Mesodermal cell (in vitro differentiated cells): ENCODE measurements at regions not wholly inside any gene's neighbourhood (a gene's known extent, or its start where the extent isn't known, plus 50 kb on each side); places are given as distances from the start of the nearest gene placed in this dataset.

Experiments
- H3K27ac ChIP-seq: 2 replicates; pipeline ENCODE4 v1.7.0; 2013; ENCODE audit warnings: mild to moderate bottlenecking, low read depth, low read length, moderate library complexity; ENCODE audit not compliant: severe bottlenecking
- H3K36me3 ChIP-seq: 2 replicates; pipeline ENCODE4 v1.7.1; 2013; ENCODE audit warnings: mild to moderate bottlenecking, low read length, moderate library complexity; ENCODE audit not compliant: control insufficient read depth, insufficient read depth
- H3K4me1 ChIP-seq: one replicate; pipeline ENCODE4 v1.7.1; 2013; ENCODE audit warnings: mild to moderate bottlenecking, low read length; ENCODE audit not compliant: insufficient read depth, control insufficient read depth, poor library complexity, severe bottlenecking
- H3K4me3 ChIP-seq: 2 replicates; pipeline ENCODE4 v1.7.0; 2013; ENCODE audit warnings: low read length, control low read depth, mild to moderate bottlenecking; ENCODE audit not compliant: insufficient read depth, poor library complexity, severe bottlenecking; ENCODE audit errors: extremely low read depth
- H3K9me3 ChIP-seq: 2 replicates; pipeline ENCODE4 v1.7.1; 2013; ENCODE audit warnings: mild to moderate bottlenecking, low read length, moderate library complexity; ENCODE audit not compliant: control insufficient read depth
- WGBS, 2 experiments: methylation state at CpG; one replicate each; pipeline ENCODE4 v1.1.5; 2013; ENCODE audit warnings: missing lambda C conversion rate in 2 of 2; ENCODE audit not compliant: insufficient coverage in 2 of 2; 5-methylcytosine and 5-hydroxymethylcytosine counted together

DNA sequence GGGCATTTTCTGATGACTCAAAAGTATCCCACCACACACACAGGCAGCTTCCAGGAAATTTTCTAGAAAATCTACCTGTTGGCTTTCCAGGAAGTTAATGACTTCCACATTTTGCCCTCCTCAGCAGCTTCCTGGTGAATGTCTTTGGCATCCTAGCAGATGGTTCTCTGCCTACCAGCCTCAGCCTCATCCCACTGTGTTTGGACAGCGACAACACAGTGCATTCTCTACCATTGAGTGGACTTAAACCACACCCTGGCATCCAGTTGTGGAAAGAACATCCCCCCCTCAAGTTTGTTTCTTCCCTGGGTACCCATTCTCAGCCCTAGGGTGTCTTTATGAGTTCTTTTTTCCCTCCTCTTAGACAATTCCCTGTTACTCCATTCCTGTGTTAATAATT is 50.8 kb upstream of the GADL1 start:
- no peaks in the 10 kb centered on the region for H3K36me3 ChIP-seq
- WGBS, 2 experiments, result 100% methylated on average over 1 of the region's 1 CpG
- H3K27ac ChIP-seq, result no peak overlapping the region
- H3K4me3 ChIP-seq, result no peak overlapping the region
- no peaks in the 10 kb centered on the region for H3K4me1 ChIP-seq
- no peaks in the 10 kb centered on the region for H3K9me3 ChIP-seq

DNA sequence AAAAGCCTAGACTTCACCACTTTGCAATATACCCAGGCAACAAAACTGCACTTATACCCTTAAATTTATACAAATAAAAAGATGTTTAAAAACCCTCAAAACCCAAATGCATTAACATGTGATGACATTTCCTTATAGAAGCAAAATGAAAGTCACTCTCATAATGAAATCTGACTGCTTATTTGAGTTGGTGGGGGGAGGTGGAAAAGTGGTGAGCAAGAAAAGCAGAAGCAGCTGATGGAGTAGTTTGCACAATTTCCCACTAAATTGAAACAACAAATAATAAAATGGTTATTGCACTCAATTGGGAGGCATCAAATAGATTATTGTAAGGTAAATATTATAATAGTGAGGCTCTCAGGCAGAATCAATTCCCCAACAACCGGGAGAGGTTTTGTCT is 54.0 kb upstream of the GADL1 start:
- Histone ChIP-seq H3K4me1 (no peaks in the 10 kb centered on the region), H3K27ac (no peak overlapping the region), H3K36me3 (no peaks in the 10 kb centered on the region), H3K9me3 (no peaks in the 10 kb centered on the region), H3K4me3 (no peak overlapping the region)
- WGBS, 2 experiments, result no CpG with 5 or more reads among the region's 1 CpG

DNA sequence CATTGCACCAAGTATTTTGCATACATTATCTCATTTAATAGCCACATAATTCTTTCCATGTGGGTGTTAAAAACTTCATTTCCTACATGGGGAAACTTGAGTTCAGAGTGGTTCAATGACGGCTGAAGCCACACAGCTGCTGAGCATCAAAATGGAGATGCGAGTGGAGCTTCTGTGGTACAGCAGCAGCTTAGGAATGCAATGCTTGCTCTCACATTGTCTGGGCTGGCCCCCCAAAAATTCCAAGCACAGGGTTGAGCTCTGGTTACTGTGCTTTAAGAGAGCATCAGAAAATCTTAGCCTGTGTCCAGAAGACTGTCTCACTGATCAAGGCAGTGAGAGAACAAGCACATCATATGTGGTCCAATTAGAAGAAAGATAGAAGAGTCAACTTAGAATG is 57.4 kb upstream of the GADL1 start:
- Histone ChIP-seq H3K4me3 (no peak overlapping the region), H3K9me3 (no peaks in the 10 kb centered on the region), H3K27ac (no peak overlapping the region), H3K4me1 (no peaks in the 10 kb centered on the region), H3K36me3 (no peaks in the 10 kb centered on the region)
- 85 to 100% methylated on average over 2 of the region's 2 CpGs for whole genome bisulfite sequencing, 2 experiments

DNA sequence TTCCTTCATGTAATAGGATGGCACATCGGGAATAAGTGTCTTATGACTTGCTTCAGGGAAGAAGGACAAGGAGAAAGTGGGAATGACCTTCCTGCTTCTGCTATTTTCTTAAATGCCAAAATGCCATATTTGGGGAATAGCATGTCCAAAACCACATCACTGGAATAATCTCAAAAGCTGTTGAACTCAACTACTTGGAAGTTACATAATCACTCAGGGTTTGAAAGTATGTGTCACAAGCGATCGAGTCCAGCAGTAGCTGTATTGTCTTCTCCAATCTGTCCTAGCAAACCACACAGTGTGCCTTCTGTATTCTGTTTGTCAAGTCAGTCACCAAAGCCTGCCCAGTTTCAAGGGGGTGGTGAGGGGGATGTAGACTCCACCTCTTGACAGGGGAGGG is 58.3 kb upstream of the GADL1 start:
- no peaks in the 10 kb centered on the region for H3K36me3 ChIP-seq
- no peaks in the 10 kb centered on the region for H3K4me1 ChIP-seq
- no peak overlapping the region for H3K4me3 ChIP-seq
- no peaks in the 10 kb centered on the region for H3K9me3 ChIP-seq
- H3K27ac ChIP-seq, result no peak overlapping the region
- WGBS, 2 experiments, result 100% methylated on average over 1 of the region's 3 CpGs

DNA sequence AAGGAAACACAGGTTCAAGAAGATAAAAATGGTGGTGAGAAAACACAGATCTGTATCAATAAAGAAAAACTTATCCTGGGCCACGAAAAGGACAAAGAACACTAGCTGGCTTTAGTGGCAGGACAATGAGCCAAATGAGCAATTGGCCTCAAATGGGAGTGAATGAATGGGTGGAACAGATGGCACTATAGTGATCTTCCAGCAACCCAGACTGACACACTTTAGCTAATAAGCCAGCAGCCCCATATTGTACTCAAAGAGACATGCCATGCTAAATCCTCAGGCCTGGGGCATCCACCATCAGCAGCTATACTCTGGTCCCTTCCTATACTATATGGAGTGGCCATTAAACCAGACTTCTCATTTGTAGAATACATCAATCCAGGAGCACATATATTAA is 60.0 kb upstream of the GADL1 start:
- no peaks in the 10 kb centered on the region for H3K36me3 ChIP-seq
- no peaks in the 10 kb centered on the region for H3K4me1 ChIP-seq
- H3K9me3 ChIP-seq, result no peaks in the 10 kb centered on the region
- WGBS, 2 experiments, result 80% methylated on average over 1 of the region's 1 CpG; no CpG with 5 or more reads in 1 of the 2 experiments
- H3K4me3 ChIP-seq, result no peak overlapping the region
- H3K27ac ChIP-seq, result no peak overlapping the region

DNA sequence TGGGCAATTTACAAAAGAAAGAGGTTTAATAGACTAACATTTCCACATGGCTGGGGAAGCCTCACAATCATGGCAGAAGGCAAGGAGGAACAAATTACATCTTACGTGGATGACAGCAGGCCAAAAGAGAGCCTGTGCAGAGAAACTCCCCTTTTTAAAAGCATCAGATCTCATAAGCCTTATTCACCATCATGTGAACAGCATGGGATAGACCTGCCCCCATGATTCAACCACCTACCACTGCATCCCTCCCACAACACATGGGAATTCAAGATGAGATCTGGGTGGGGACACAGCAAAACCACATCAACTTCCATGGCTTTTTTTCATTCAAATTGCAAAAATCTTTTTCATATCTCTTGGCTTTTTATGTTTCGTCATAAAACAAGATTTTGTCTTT is 67.6 kb upstream of the GADL1 start:
- Histone ChIP-seq H3K27ac (no peak overlapping the region), H3K4me1 (no peaks in the 10 kb centered on the region), H3K4me3 (no peak overlapping the region), H3K36me3 (no peaks in the 10 kb centered on the region), H3K9me3 (no peaks in the 10 kb centered on the region)
- 77% methylated on average over 2 of the region's 2 CpGs; no CpG with 5 or more reads in 1 of the 2 experiments for WGBS, 2 experiments

DNA sequence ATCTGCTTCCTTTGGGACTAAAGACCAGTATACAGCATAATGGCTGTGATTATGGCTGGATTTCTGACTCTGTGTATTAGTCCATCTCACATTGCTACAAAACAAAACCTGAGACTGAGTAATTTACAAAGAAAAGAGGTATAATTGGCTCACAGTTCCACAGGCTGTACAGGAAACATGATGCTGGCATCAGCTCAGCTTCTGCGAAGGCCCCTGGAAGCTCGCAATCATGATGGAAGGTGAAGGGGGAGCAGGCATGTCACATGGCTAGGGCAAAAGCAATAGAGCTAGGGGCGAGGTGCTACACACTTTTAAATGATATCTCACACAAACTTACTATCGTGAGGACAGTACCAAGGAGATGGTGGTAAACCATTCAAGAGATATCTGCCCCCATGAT is 68.0 kb upstream of the GADL1 start:
- Histone ChIP-seq H3K36me3 (no peaks in the 10 kb centered on the region), H3K27ac (no peak overlapping the region), H3K4me3 (no peak overlapping the region), H3K9me3 (no peaks in the 10 kb centered on the region), H3K4me1 (no peaks in the 10 kb centered on the region)
- WGBS, 2 experiments, result 94% methylated on average over 2 of the region's 4 CpGs; no CpG with 5 or more reads in 1 of the 2 experiments

DNA sequence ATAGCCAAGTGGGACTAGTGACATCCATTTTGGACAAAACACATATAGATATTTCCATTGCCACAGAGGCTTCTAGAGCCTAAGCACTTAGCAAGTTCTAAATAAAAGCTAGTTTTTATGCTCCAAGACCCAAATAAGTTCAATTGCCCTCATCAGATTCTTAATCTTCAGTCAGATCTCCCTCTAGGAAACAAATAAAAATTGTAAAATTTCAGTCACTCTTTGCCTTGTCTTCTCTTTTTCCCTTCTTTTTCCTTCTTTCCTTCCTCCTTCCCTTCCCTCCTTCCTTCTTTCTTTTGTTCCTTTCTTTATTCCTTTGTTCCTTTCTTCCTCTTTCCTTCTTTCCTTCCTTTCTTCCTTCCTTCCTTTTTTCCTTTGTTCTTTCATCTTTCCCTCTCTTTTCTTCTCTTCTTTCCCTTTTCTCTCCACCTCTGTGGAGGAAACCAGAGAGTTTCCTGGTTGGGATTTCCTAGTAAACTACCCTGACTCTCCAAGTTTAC is 68.8 kb upstream of the GADL1 start:
- Histone ChIP-seq H3K4me3 (no peak overlapping the region), H3K9me3 (no peaks in the 10 kb centered on the region), H3K27ac (no peak overlapping the region), H3K4me1 (no peaks in the 10 kb centered on the region), H3K36me3 (no peaks in the 10 kb centered on the region)

DNA sequence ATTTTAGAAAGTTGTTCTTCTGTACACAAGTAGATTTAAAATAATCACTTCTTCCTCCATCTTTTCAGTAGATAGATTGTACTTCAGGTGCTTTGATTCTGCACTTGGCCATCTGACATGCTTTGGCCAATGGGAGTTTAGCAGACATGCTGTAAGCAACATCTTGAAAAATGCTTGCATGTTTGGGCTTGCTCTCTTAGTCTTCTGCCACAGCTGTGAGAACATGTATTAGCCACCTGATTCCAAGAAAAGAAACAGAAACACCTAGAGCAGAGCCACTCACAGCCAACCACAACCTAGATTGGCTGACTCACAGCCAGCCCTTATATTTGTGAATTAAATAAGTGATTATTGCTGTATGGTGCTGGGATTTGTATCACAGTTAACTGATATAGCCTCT is 70.2 kb upstream of the GADL1 start:
- Histone ChIP-seq H3K4me3 (no peak overlapping the region), H3K4me1 (no peaks in the 10 kb centered on the region), H3K27ac (no peak overlapping the region), H3K36me3 (no peaks in the 10 kb centered on the region), H3K9me3 (no peaks in the 10 kb centered on the region)

DNA sequence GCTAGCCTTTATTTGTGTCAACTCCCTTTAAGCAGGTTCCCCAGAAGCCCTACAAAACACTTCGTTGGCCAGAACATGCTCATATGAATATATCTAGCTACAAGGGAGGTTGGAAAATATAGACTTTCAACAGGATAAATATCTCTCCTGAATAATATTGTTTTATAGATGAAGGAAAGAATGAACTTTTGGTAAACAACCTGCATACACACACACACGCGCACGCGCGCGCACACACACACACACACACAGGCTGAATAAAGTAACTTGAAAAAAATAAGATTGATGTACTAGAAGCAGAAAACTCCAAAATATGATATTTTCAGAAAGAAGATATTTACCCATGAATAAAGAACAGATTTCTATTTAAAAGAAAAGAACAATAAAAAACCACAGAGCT is 72.4 kb upstream of the GADL1 start:
- H3K27ac ChIP-seq, result no peak overlapping the region
- H3K9me3 ChIP-seq, result no peaks in the 10 kb centered on the region
- no peaks in the 10 kb centered on the region for H3K4me1 ChIP-seq
- WGBS, 2 experiments, result no CpG with 5 or more reads among the region's 7 CpGs
- H3K36me3 ChIP-seq, result no peaks in the 10 kb centered on the region
- no peak overlapping the region for H3K4me3 ChIP-seq

DNA sequence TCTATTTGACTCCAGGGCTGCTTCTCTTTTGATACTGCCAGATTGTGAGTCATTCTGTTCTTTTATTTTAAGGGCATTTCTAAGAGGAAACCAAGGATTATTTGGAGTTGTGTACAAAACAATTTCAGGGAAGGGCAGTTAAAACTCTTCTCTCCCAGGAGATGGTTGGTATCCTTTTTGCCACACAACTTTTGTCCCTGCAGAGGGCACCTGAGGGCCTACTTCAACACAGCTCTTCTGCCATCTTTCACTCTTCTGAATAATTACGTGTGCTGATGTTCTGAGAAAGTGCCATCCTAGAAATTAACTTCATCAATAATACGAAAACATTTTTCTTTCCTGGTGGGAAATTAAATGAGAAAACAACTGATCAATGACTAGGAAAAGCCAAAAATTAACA is 75.7 kb upstream of the GADL1 start:
- 100% methylated on average over 1 of the region's 2 CpGs; no CpG with 5 or more reads in 1 of the 2 experiments for WGBS, 2 experiments
- no peaks in the 10 kb centered on the region for H3K9me3 ChIP-seq

DNA sequence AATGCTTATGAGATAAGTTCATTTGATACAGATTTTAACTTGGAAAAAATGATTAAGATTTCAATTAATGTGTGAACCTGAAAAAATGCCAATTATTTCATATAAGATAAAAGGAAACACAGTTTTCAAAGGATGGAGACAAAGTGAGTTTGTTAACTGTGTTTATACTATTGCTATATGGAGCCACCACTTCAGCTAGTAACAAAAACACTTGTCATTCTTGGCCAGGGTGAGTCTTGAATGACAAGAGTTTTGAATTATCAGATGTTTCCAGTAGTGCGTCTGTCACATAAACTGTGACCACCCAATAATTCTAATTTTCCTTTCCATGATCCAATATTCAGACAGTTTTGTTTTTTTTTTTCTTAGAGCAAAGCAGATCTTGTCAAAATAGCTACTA is 78.0 kb upstream of the GADL1 start:
- Histone ChIP-seq H3K4me1 (no peaks in the 10 kb centered on the region), H3K4me3 (no peak overlapping the region), H3K9me3 (no peaks in the 10 kb centered on the region), H3K27ac (no peak overlapping the region), H3K36me3 (no peaks in the 10 kb centered on the region)
- WGBS, 2 experiments, result no CpG with 5 or more reads among the region's 1 CpG

More for the DNA sequence above, 75.7 kb upstream of the GADL1 start:
- no peak overlapping the region for H3K27ac ChIP-seq
- H3K36me3 ChIP-seq, result no peaks in the 10 kb centered on the region
- no peak overlapping the region for H3K4me3 ChIP-seq
- H3K4me1 ChIP-seq, result no peaks in the 10 kb centered on the region
